ENCODE measurements at regions not wholly inside any gene's neighbourhood (a gene's known extent, or its start where the extent isn't known, plus 50 kb on each side); places are given as distances from the start of the nearest gene placed in this dataset.

GRCh38 chr2:220068846-220069245, 441.4 kb downstream of the SLC4A3 start:
- Histone ChIP-seq H3K4me1 (no peaks in the 10 kb centered on the region), H3K4me3 (no peak overlapping the region), H3K27me3 (no peaks in the 10 kb centered on the region), H3K9me3 (no peaks in the 10 kb centered on the region), H3K27ac (no peak overlapping the region), H3K36me3 (no peaks in the 10 kb centered on the region)
- TF ChIP-seq, protein P1, sequence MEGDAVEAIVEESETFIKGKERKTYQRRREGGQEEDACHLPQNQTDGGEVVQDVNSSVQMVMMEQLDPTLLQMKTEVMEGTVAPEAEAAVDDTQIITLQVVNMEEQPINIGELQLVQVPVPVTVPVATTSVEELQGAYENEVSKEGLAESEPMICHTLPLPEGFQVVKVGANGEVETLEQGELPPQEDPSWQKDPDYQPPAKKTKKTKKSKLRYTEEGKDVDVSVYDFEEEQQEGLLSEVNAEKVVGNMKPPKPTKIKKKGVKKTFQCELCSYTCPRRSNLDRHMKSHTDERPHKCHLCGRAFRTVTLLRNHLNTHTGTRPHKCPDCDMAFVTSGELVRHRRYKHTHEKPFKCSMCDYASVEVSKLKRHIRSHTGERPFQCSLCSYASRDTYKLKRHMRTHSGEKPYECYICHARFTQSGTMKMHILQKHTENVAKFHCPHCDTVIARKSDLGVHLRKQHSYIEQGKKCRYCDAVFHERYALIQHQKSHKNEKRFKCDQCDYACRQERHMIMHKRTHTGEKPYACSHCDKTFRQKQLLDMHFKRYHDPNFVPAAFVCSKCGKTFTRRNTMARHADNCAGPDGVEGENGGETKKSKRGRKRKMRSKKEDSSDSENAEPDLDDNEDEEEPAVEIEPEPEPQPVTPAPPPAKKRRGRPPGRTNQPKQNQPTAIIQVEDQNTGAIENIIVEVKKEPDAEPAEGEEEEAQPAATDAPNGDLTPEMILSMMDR (IDR thresholded peaks at IDR 0.05), result no peak
- no peak for DNase-seq (ENCODE audit: low spot score in 2 of 2)
- intact Hi-C loops (cut with DNase I), result no loop called here

DNA sequence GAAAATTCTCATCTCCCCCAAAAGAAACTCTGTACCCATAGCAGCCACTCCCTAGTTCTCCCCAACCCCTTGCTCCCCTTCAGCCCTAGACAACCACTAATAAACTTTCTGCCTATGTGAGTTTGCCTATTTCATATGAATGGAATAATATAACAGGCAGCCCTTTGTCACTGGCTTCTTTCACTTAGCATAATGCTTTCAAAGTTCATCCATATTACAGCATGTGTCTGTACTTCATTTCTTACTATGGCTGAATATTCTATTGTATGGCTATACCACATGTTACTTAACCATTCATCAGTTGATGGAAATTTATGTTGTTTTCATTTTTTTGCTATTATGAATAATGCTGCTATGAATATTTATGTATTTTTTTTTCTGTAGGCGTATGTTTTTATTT, 442.9 kb downstream of the SLC4A3 start:
- DNase-seq (ENCODE audit: low spot score in 2 of 2), result no peak
- H3K27me3 ChIP-seq, result no peaks in the 10 kb centered on the region
- no peaks in the 10 kb centered on the region for H3K36me3 ChIP-seq
- no peak overlapping the region for H3K27ac ChIP-seq
- TF ChIP-seq, protein P1 (IDR thresholded peaks at IDR 0.05), result no peak
- no peaks in the 10 kb centered on the region for H3K9me3 ChIP-seq
- H3K4me3 ChIP-seq, result no peak overlapping the region
- intact Hi-C loops (cut with DNase I), result no loop called here
- no peaks in the 10 kb centered on the region for H3K4me1 ChIP-seq

GRCh38 chr2:220071696-220072095, 444.3 kb downstream of the SLC4A3 start:
- no peak for DNase-seq (ENCODE audit: low spot score in 2 of 2)
- intact Hi-C loops (cut with DNase I), result no loop called here
- Histone ChIP-seq H3K4me3 (no peak overlapping the region), H3K27me3 (no peaks in the 10 kb centered on the region), H3K9me3 (no peaks in the 10 kb centered on the region), H3K27ac (no peak overlapping the region), H3K4me1 (peaks cover 0 to 6% of the 10 kb centered on the region in 2 donors), H3K36me3 (no peaks in the 10 kb centered on the region)
- TF ChIP-seq, protein P1 (IDR thresholded peaks at IDR 0.05), result no peak

DNA sequence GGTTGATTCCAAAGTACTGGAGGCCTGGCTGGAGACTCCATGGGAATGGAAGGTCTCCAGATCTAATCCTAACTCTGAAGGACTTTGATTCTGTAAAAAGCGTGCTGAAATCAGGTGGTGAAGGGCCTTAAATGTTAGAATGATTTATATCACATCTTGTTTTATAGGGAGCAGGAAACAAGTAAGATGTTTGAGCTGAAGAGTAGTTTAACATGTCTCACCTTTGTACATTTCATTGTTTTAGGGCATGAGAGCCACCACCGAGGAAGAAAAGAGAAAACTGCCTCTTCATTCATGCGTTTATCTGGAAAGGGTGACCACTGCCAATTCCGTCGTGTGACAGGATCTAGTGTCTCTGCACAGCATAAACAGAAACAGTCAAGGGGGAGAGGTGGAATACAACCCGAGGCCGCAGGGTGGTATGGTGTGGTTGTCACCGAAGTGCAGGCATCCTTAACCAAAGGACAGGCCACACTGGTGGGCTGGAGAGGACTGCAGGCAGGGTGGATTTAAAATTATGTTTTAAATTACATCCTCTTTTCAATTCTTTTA, 445.3 kb downstream of the SLC4A3 start:
- no peaks in the 10 kb centered on the region for H3K9me3 ChIP-seq

GRCh38 chr2:220075835-220076234, 448.4 kb downstream of the SLC4A3 start:
- no peaks in the 10 kb centered on the region for H3K36me3 ChIP-seq
- peak overlapping the region in 1 of 2 donors; percentile 80 for H3K27ac ChIP-seq
- H3K4me3 ChIP-seq, result no peak overlapping the region
- peaks cover 0 to 23% of the 10 kb centered on the region in 2 donors for H3K4me1 ChIP-seq
- no peak for DNase-seq (ENCODE audit: low spot score in 2 of 2)
- no peaks in the 10 kb centered on the region for H3K9me3 ChIP-seq
- H3K27me3 ChIP-seq, result no peaks in the 10 kb centered on the region
- TF ChIP-seq, protein P1 (IDR thresholded peaks at IDR 0.05), result no peak
- intact Hi-C loops (cut with DNase I), result loop anchor here (2.0 to 5.0 kb wide), 5 partner anchors 201 to 1866 kb away; partner anchors contain the start of gene EPHA4

More for the DNA sequence above, 445.3 kb downstream of the SLC4A3 start:
- H3K36me3 ChIP-seq, result no peaks in the 10 kb centered on the region
- H3K4me1 ChIP-seq, result peaks cover 0 to 9% of the 10 kb centered on the region in 2 donors
- H3K27ac ChIP-seq, result no peak overlapping the region
- TF ChIP-seq, protein P1 (IDR thresholded peaks at IDR 0.05), result no peak
- intact Hi-C loops (cut with DNase I), result no loop called here
- no peak for DNase-seq (ENCODE audit: low spot score in 2 of 2)
- H3K27me3 ChIP-seq, result no peaks in the 10 kb centered on the region
- H3K4me3 ChIP-seq, result no peak overlapping the region

Measured in ascending aorta (tissue), 2 donors.